ENCODE measurements at regions not wholly inside any gene's neighbourhood (a gene's known extent, or its start where the extent isn't known, plus 50 kb on each side); places are given as distances from the start of the nearest gene placed in this dataset.

GRCh38 chr16:85348065-85348840, 236.0 kb upstream of the CIBAR2 start:
- DNase-seq, result no peak
- H3K36me3 ChIP-seq, result no peaks in the 10 kb centered on the region
- H3K4me1 ChIP-seq, result peaks cover 15% of the 10 kb centered on the region
- TF ChIP-seq, protein P1, sequence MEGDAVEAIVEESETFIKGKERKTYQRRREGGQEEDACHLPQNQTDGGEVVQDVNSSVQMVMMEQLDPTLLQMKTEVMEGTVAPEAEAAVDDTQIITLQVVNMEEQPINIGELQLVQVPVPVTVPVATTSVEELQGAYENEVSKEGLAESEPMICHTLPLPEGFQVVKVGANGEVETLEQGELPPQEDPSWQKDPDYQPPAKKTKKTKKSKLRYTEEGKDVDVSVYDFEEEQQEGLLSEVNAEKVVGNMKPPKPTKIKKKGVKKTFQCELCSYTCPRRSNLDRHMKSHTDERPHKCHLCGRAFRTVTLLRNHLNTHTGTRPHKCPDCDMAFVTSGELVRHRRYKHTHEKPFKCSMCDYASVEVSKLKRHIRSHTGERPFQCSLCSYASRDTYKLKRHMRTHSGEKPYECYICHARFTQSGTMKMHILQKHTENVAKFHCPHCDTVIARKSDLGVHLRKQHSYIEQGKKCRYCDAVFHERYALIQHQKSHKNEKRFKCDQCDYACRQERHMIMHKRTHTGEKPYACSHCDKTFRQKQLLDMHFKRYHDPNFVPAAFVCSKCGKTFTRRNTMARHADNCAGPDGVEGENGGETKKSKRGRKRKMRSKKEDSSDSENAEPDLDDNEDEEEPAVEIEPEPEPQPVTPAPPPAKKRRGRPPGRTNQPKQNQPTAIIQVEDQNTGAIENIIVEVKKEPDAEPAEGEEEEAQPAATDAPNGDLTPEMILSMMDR (IDR thresholded peaks at IDR 0.05), result no peak
- no peak overlapping the region for H3K4me3 ChIP-seq
- H3K27ac ChIP-seq, result no peak overlapping the region
- no peak for ATAC-seq
- no peaks in the 10 kb centered on the region for H3K27me3 ChIP-seq (ENCODE audit: low read depth)
- intact Hi-C loops (cut with DNase I), result no loop called here
- no peaks in the 10 kb centered on the region for H3K9me3 ChIP-seq

- DNase-seq (no peak), ATAC-seq (no peak)
- H3K27ac ChIP-seq, result no peak overlapping the region
- intact Hi-C loops (cut with DNase I), result no loop called here
- no peaks in the 10 kb centered on the region for H3K27me3 ChIP-seq (ENCODE audit: low read depth)
- no peaks in the 10 kb centered on the region for H3K36me3 ChIP-seq
- TF ChIP-seq, protein P1 (IDR thresholded peaks at IDR 0.05), result no peak
- no peak overlapping the region for H3K4me3 ChIP-seq
- no peaks in the 10 kb centered on the region for H3K9me3 ChIP-seq
- H3K4me1 ChIP-seq, result peaks cover 15% of the 10 kb centered on the region
Measured at GRCh38 chr16:85348911-85349334, 236.7 kb upstream of the CIBAR2 start.

GRCh38 chr16:85349365-85350145, 237.3 kb upstream of the CIBAR2 start:
- Histone ChIP-seq H3K36me3 (no peaks in the 10 kb centered on the region), H3K4me1 (peaks cover 19% of the 10 kb centered on the region), H3K4me3 (no peak overlapping the region), H3K27ac (no peak overlapping the region), H3K9me3 (no peaks in the 10 kb centered on the region), H3K27me3 (ENCODE audit: low read depth) (no peaks in the 10 kb centered on the region)
- no peak for ATAC-seq
- intact Hi-C loops (cut with DNase I), result no loop called here
- TF ChIP-seq, protein P1 (IDR thresholded peaks at IDR 0.05), result no peak
- no peak for DNase-seq

DNA sequence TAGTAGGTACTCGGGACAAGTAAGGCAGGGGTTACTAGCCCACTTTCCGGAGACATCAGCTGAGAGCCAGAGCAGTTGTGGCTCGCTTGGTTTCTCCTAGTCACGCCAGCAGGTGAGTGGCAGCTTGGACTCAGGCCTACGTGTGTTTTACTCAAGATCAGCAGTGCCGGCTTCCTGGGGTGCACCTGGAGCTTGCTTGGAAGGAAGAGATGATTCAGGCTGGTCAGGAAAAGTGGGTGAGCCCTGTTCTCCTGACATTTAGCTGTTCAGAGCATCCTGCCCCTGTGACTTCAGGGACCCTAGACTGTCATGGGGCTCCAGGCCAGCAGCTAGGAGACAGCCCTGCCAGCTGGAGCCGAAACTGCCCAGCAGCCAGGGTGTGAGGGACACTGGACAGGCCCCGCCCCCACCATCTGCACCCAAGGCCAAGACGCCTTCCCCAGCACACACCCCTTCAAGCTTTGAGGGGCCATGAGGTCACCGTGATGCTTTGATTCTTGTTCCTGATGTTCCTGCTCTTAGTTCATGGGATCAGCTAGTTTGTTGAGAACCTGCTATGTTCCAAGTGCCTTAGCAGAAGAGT, 238.0 kb upstream of the CIBAR2 start:
- Histone ChIP-seq H3K9me3 (no peaks in the 10 kb centered on the region), H3K4me3 (no peak overlapping the region), H3K27ac (peak overlapping the region; percentile 36), H3K4me1 (peaks cover 22% of the 10 kb centered on the region), H3K27me3 (ENCODE audit: low read depth) (no peaks in the 10 kb centered on the region), H3K36me3 (no peaks in the 10 kb centered on the region)
- ATAC-seq, result no peak
- TF ChIP-seq, protein P1 (IDR thresholded peaks at IDR 0.05), result no peak
- DNase-seq, result no peak
- intact Hi-C loops (cut with DNase I), result no loop called here

GRCh38 chr16:85350973-85351372, 238.7 kb upstream of the CIBAR2 start:
- peak; percentile 91 for DNase-seq
- peaks cover 22% of the 10 kb centered on the region for H3K4me1 ChIP-seq
- H3K9me3 ChIP-seq, result no peaks in the 10 kb centered on the region
- H3K27me3 ChIP-seq (ENCODE audit: low read depth), result no peaks in the 10 kb centered on the region
- no peaks in the 10 kb centered on the region for H3K36me3 ChIP-seq
- TF ChIP-seq, protein P1 (IDR thresholded peaks at IDR 0.05), result no peak
- no peak overlapping the region for H3K4me3 ChIP-seq
- ATAC-seq, result peak; percentile 68 to 75
- peak overlapping the region; percentile 36 for H3K27ac ChIP-seq
- intact Hi-C loops (cut with DNase I), result no loop called here

Data from lower lobe of right lung (tissue), 2 donors.